K562 (cell line): ENCODE measurements at regions not wholly inside any gene's neighbourhood (a gene's known extent, or its start where the extent isn't known, plus 50 kb on each side); places are given as distances from the start of the nearest gene placed in this dataset.

Source experiments
- ATAC-seq: fragments of 200-7000 bp; cut with Tn5 transposase; 3 replicates; pipeline ENCODE4 v1.9.1; 2020; ENCODE audit warnings: moderate library complexity
- BruUV-seq: library from RNA; stranded (reverse); fragments of 400-500 nt; replicated peaks from 2 replicates; lab custom pipeline; 2021; lab: Mats Ljungman, UMichigan
- CTCF ChIA-PET: fragments of 300-600 bp; formaldehyde crosslinking; extraction: SDS; loops from one replicate; lab custom pipeline; 2021; ENCODE audit warnings: low intra/inter-chr PET ratio; lab: Yijun Ruan, JAX
- POLR2A ChIA-PET: fragments of 300-600, 350-650 bp; sonication (Branson Sonifier 250); formaldehyde crosslinking; extraction: SDS; loops from one replicate; lab custom pipeline; 2021; ENCODE audit warnings: antibody characterized with exemption, inconsistent platforms; lab: Yijun Ruan, JAX
- DNase-seq, 4 experiments: peaks; one replicate each; pipeline versions ENCODE4 v3.0.0 to v3.0.0-alpha.2; 2011 to 2018; ENCODE audit warnings: low spot score in 3 of 4, mixed read lengths in 3 of 4; ENCODE audit errors: extremely low read depth in 1 of 4
- FAIRE-seq: peaks from 2 replicates; lab custom pipeline; 2011; peaks lifted over from hg19 to GRCh38; lab: Jason Lieb, UNC
- H2AFZ ChIP-seq: 2 replicates; pipeline ENCODE4 v1.6.0; 2011; ENCODE audit warnings: low read depth, low read length, control low read depth, inconsistent platforms
- H3K27ac ChIP-seq: fragments of 200-600 bp; 3 replicates; pipeline ENCODE4 v1.8.0; 2011; ENCODE audit warnings: low read depth, mild to moderate bottlenecking, control low read depth, inconsistent platforms, low read length, moderate library complexity, mixed read lengths; ENCODE audit errors: extremely low read depth
- H3K27me3 ChIP-seq, 2 experiments: fragments of 300-600 bp in 1 of 2; 2 replicates in 1 of 2; 3 replicates in 1 of 2; pipeline versions ENCODE4 v1.6.0 to v1.8.0; 2011; ENCODE audit warnings: inconsistent platforms in 2 of 2, low read length in 2 of 2, mild to moderate bottlenecking in 1 of 2, mixed read lengths in 1 of 2, moderate library complexity in 1 of 2; ENCODE audit not compliant: control insufficient read depth in 2 of 2, insufficient read depth in 2 of 2
- H3K36me3 ChIP-seq: fragments of 300-600 bp; 3 replicates; pipeline ENCODE4 v1.8.0; 2011; ENCODE audit warnings: mild to moderate bottlenecking, low read length, inconsistent platforms; ENCODE audit not compliant: control insufficient read depth, insufficient read depth
- H3K4me1 ChIP-seq, 2 experiments: fragments of 200-600 bp in 1 of 2; replicated peaks in 1 of 2; 2 replicates in 1 of 2; 3 replicates in 1 of 2; pipeline versions ENCODE4 v1.5.1 to v1.8.0; 2011; ENCODE audit warnings: inconsistent platforms in 2 of 2, low read length in 2 of 2, mild to moderate bottlenecking in 1 of 2, mixed read lengths in 1 of 2, moderate library complexity in 1 of 2; ENCODE audit not compliant: control insufficient read depth in 2 of 2, insufficient read depth in 2 of 2
- H3K4me2 ChIP-seq: 2 replicates; pipeline ENCODE4 v1.6.1; 2011; ENCODE audit warnings: low read length, control low read depth, inconsistent platforms, mixed read lengths; ENCODE audit not compliant: insufficient read depth
- H3K4me3 ChIP-seq: fragments of 200-600 bp; sonication (generic), shearing (Covaris generic); 2 replicates; pipeline ENCODE4 v1.5.1; 2016; ENCODE audit warnings: control low read depth, inconsistent platforms
- H3K79me2 ChIP-seq: fragments of 200-600 bp; 3 replicates; pipeline ENCODE4 v1.8.0; 2011; ENCODE audit warnings: low read length, inconsistent platforms; ENCODE audit not compliant: control insufficient read depth, insufficient read depth
- H3K9ac ChIP-seq, 2 experiments: 2 replicates each; pipeline versions ENCODE4 v1.6.0 to v1.6.1; 2011; ENCODE audit warnings: low read depth in 2 of 2, low read length in 2 of 2, control low read depth in 1 of 2, inconsistent platforms in 1 of 2, mild to moderate bottlenecking in 1 of 2, mixed read lengths in 1 of 2; ENCODE audit not compliant: insufficient read depth in 1 of 2
- H3K9me1 ChIP-seq: one replicate; pipeline ENCODE4 v1.6.0; 2011; ENCODE audit warnings: inconsistent platforms, mild to moderate bottlenecking, low read length, moderate library complexity; ENCODE audit not compliant: control insufficient read depth, insufficient read depth
- H3K9me3 ChIP-seq: replicated peaks from 2 replicates; pipeline ENCODE4 v1.5.1; 2011; ENCODE audit warnings: low read depth, low read length, inconsistent platforms; ENCODE audit not compliant: control insufficient read depth, insufficient read depth
- H4K20me1 ChIP-seq: replicated peaks from 2 replicates; pipeline ENCODE4 v1.6.1; 2011; ENCODE audit warnings: low read length, inconsistent platforms, mixed read lengths; ENCODE audit not compliant: control insufficient read depth, insufficient read depth
- CCNT2 ChIP-seq: IDR thresholded peaks from 2 replicates; pipeline ENCODE4 v1.6.1; 2011; ENCODE audit warnings: borderline replicate concordance, low read depth, mild to moderate bottlenecking, moderate library complexity, mixed read lengths, low read length; ENCODE audit not compliant: insufficient read length; ENCODE audit errors: extremely low read depth
- CHD4 ChIP-seq: fragments of 200-600 bp; sonication (generic); IDR thresholded peaks from 3 replicates; pipeline ENCODE4 v1.6.1; 2012; ENCODE audit warnings: low read depth, mild to moderate bottlenecking, mixed read lengths, low read length, inconsistent platforms; ENCODE audit not compliant: insufficient read depth, insufficient replicate concordance, poor library complexity, severe bottlenecking
- CREB5 ChIP-seq: fragments of 250-450 bp; sonication (Bioruptor Pico); IDR thresholded peaks from 2 replicates; pipeline ENCODE4 v1.5.0; 2020; ENCODE audit warnings: mild to moderate bottlenecking
- CSDE1 ChIP-seq, 2 experiments: fragments of 450-650 bp; IDR thresholded peaks; 2 replicates each; pipeline ENCODE4 v1.6.1; 2016; ENCODE audit warnings: mild to moderate bottlenecking in 1 of 2
- GTF2A2 ChIP-seq: IDR thresholded peaks from 2 replicates; pipeline ENCODE4 v1.6.1; 2016; ENCODE audit warnings: mild to moderate bottlenecking, missing genetic modification characterization, missing compliant biosample characterization
- HDGF ChIP-seq: fragments of 450-650 bp; IDR thresholded peaks from 2 replicates; pipeline ENCODE4 v1.6.1; 2016
- NUFIP1 ChIP-seq: fragments of 450-650 bp; IDR thresholded peaks from 2 replicates; pipeline ENCODE4 v1.6.1; 2018; ENCODE audit not compliant: partially characterized antibody
- PRPF4 ChIP-seq: fragments of 200-400 bp; formaldehyde crosslinking; IDR thresholded peaks from one replicate; pipeline ENCODE4 v1.6.1; 2017; ENCODE audit warnings: low read length, low read depth, mild to moderate bottlenecking; ENCODE audit not compliant: insufficient read depth, poor library complexity, severe bottlenecking
- SAFB2 ChIP-seq: fragments of 200-400 bp; formaldehyde crosslinking; IDR thresholded peaks from 2 replicates; pipeline ENCODE4 v1.6.1; 2018; ENCODE audit warnings: borderline replicate concordance, low read length, low read depth, moderate library complexity; ENCODE audit not compliant: severe bottlenecking
- SRSF1 ChIP-seq: fragments of 200-400 bp; formaldehyde crosslinking; IDR thresholded peaks from 2 replicates; pipeline ENCODE4 v1.6.1; 2017; ENCODE audit warnings: mild to moderate bottlenecking, low read depth, low read length, moderate library complexity
- SUPT5H ChIP-seq: fragments of 450-650 bp; IDR thresholded peaks from 2 replicates; pipeline ENCODE4 v1.6.1; 2016
- TAF9B ChIP-seq: fragments of 450-650 bp; IDR thresholded peaks from 2 replicates; pipeline ENCODE4 v1.6.1; 2018; ENCODE audit warnings: mild to moderate bottlenecking; ENCODE audit not compliant: partially characterized antibody
- ZNF511 ChIP-seq: sonication (generic); formaldehyde crosslinking; IDR thresholded peaks from 2 replicates; pipeline ENCODE4 v1.8.0; 2022; ENCODE audit warnings: mild to moderate bottlenecking, missing genetic modification reagents
- ZNF57 ChIP-seq: fragments of 450-650 bp; formaldehyde crosslinking; IDR thresholded peaks from 2 replicates; pipeline ENCODE4 v1.4.0; 2020; ENCODE audit warnings: mild to moderate bottlenecking, moderate library complexity
- ZNF589 ChIP-seq: fragments of 200-800 bp; sonication (Bioruptor generic); IDR thresholded peaks from 2 replicates; pipeline ENCODE4 v1.6.1; 2016; ENCODE audit warnings: low read depth, missing genetic modification characterization, missing compliant biosample characterization
- WGBS: fragments of 100-300 bp; shearing (Covaris generic); methylation state at CpG from one replicate; pipeline ENCODE4 v1.1.6; 2016; ENCODE audit warnings: low coverage, mixed read lengths; ENCODE audit not compliant: insufficient coverage; ENCODE audit errors: missing lambda C conversion rate; 5-methylcytosine and 5-hydroxymethylcytosine counted together
- in situ Hi-C: fragments of 300-500 bp; cut with MboI; formaldehyde crosslinking; loops from 4 replicates; pipeline ENCODE4 v1.15.0; 2018; ENCODE audit warnings: inconsistent platforms, mixed read lengths
- intact Hi-C: fragments of 100-400 bp; cut with micrococcal nuclease; formaldehyde crosslinking; loops from 2 replicates; pipeline ENCODE4 v1.14.2; 2022

GRCh38 chr10:52387744-52388143 is 73.7 kb downstream of the DKK1 start:
- in situ Hi-C loops: no loop called here
- FAIRE-seq (no peak), DNase-seq (no peak), ATAC-seq (no peak)
- ChIA-PET POLR2A (no interaction called here), CTCF (no interaction called here)
- Histone ChIP-seq H3K36me3 (no peaks in the 10 kb centered on the region), H3K4me3 (no peak overlapping the region), H4K20me1 (no peaks in the 10 kb centered on the region), H3K4me1 (no peaks in the 10 kb centered on the region), H3K4me2 (no peak overlapping the region), H3K27me3 (no peaks in the 10 kb centered on the region), H3K27ac (no peak overlapping the region), H2AFZ (no peak overlapping the region), H3K9me1 (no peaks in the 10 kb centered on the region), H3K9me3 (no peaks in the 10 kb centered on the region; the same call in none of the 2 replicates), H3K9ac (no peak overlapping the region), H3K79me2 (no peaks in the 10 kb centered on the region)
- no TSS peak for BruUV-seq
- TF ChIP-seq PRPF4 (no peak), GTF2A2 (no peak), CSDE1 (IDR thresholded peaks at IDR 0.05) (no peak), SAFB2 (no peak), ZNF57 (no peak), TAF9B (no peak), ZNF589 (CRISPR knock-in tag) (no peak), SUPT5H (no peak), ZNF511 (CRISPR knock-in tag) (no peak), SRSF1 (no peak), CCNT2 (no peak), CREB5 (CRISPR knock-in tag) (no peak), NUFIP1 (no peak), HDGF (no peak), CHD4 (no peak)
- WGBS: 0% methylated on average over 2 of the region's 2 CpGs
- intact Hi-C loops: no loop called here
